HG03575 (cell line): ENCODE measurements at regions not wholly inside any gene's neighbourhood (a gene's known extent, or its start where the extent isn't known, plus 50 kb on each side); places are given as distances from the start of the nearest gene placed in this dataset.
"Not testable (repeated sequence)": the region's sequence is repeated elsewhere in the genome, so short reads cannot be mapped to it uniquely, and the experiment has no call there.

Experiments used
- ATAC-seq: cut with Tn5 transposase; IDR thresholded peaks from one replicate; pipeline ENCODE4 v1.9.1; 2021; ENCODE audit not compliant: unreplicated experiment, insufficient number of reproducible peaks, low FRiP score; ENCODE audit errors: extremely low read depth

DNA sequence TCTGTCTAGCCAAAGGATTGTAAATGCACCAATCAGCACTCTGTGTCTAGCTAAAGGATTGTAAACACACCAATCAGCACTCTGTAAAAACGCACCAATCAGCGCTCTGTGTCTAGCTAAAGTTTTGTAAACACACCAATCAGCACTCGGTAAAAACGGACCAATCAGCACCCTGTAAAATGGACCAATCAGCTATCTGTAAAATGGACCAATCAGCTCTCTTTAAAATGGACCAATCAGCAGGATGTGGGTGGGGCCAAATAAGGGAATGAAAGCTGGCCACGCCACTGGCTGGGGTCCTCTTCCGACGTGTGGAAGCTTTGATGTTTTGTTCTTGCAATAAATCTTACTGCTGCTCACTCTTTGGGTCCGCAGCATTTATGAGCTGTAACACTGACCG, 151.1 kb upstream of the SPTLC3 start:
- ATAC-seq, result not testable (repeated sequence)

- ATAC-seq, result no peak
Measured at GRCh38 chr20:12860619-12861247, 148.0 kb upstream of the SPTLC3 start.

GRCh38 chr20:12869669-12870068, 139.1 kb upstream of the SPTLC3 start:
- ATAC-seq, result no peak

- ATAC-seq, result no peak
Measured at GRCh38 chr20:12870588-12870987, 138.2 kb upstream of the SPTLC3 start.

GRCh38 chr20:12874933-12875332, 133.8 kb upstream of the SPTLC3 start:
- ATAC-seq, result no peak

DNA sequence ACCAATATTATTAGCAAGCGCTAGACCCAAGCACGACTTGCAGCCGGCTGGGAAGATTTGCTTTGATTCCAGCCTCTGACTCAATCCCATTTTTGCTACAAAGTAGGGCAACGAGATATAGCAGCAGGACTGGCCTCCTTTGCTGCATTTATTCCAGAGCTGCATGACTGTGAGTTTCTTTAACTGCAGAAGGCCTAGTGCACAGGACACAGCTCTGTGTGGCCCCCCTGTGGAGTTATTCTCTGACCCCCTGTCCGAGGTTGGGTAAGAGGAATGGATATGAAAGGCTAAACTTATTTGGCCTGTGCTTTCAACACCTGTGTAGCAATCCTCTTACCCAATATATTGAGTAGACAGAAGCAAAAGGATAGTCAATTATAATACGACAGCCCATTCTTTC, 133.3 kb upstream of the SPTLC3 start:
- ATAC-seq, result no peak

DNA sequence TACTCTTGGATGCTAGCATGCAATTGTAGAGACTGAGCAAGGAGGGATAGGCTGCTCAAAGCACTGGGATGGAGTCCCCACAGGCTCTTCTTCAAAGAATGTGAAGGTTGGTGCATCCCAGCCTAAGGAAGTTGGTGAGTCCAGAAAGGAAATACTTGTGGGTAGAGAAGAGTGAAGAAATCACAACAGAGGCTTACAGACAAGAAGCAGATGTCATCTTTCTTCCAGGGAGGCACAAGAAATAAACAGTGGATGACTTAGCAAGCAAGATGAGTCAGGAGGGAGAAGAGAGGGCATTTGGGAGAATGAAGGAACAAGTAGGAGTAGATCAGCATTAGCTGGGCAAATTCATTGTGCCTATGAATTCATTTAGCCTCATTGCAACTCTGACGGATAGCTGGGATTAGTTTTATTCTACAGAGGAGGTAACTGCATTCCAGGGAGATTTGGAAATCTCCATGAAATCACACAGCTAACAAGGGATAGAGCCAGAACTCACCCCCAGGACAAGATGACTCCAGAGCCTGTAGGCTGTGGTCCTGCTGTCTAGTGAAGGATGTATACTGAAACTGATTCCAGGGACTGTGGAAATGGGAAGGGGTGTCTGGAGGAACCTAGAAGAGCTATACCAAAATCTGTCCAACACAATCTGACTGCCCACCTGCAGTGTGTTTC, 125.8 kb upstream of the SPTLC3 start:
- no peak for ATAC-seq

GRCh38 chr20:12883507-12883885, 125.3 kb upstream of the SPTLC3 start:
- ATAC-seq, result no peak

DNA sequence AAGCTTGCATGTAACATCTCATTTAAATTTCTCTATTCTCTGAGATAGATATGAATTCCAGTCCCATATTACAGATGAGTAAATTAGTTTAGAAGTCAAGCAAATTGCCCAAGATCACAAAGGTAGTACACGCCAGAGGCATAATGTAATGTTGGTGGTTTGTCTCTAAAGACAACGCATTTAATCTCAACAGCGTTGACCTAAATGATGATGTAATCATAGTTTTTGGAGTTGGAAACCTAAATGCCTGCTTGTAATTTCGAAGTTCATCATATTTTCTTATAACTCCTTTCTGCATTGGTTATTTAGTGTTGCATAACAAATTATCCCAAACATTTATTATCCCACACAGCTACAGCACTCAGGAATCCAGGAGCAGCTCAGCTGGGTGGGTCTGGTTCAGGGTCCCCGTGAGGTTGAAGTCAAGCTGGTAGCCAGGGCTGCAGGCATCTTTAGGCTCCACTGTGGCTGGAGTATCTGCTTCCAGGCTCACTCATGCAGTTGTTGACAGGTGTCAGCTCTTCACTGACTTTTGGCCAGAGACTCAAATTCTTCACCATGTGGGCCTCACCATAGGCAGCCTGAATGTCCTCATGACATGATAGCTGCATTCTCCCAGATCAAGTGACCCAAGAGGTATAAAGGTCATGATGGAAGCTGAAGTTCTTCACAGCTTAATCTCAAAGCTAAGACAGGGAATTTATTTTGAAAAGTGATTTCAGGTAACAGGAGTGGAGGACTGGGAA, 122.0 kb upstream of the SPTLC3 start:
- no peak for ATAC-seq

DNA sequence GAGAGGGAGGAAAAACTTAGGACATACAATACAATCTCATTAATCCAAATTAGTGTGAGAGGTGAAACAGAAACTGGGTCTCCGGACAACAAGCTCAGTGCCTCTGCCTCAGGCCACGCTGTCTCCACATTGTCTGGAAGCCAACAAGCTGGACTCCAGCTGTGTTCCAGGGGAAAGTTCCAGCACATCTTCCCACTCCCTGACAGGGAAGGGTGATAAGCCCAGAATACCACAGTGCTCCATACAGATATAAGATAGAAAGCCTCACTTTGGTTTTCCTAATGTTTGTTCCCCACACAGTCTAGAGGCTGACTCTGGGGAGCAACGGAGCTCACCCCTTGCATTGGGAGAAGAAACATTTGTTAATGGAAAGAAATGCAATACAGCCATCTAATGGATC, 117.1 kb upstream of the SPTLC3 start:
- ATAC-seq, result no peak

DNA sequence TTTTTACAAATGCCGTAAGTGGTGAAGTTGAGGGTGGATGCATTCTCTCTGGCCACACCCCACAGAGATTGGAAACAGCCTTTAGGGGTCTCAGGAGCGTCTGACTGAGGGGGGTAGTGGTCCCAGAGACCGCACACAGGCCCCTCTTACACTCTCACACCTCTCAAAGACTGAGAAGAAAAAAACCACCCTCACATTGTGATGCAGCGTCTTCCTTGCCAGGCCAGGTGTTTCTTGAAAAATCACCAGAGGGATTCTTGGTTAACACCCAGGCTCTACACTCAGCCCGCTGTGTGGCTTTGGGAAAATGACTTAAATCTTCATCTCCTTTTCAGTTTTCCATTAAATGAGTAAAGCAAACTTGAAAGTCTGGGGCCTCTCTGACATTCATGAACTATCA, 115.8 kb upstream of the SPTLC3 start:
- ATAC-seq, result no peak

GRCh38 chr20:12893653-12894052, 115.1 kb upstream of the SPTLC3 start:
- no peak for ATAC-seq

DNA sequence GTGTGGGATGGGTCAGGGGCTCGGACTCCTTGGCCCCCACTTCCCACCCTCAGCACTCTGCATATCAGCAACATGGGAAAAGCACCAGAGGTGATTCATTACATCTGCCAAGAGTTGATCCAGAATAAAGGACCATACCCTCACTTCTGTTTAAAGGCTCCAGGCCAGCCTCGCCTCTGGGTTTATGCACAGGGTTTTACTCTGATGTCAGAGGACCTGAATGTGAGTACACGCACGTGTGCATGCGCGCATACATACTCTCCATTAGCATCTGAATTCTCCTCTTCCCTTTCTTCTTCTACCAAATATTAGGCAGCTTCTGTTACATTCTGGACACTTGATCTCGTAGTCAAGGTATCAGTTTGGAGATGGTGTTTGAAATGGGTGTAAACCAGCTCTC, 114.7 kb upstream of the SPTLC3 start:
- ATAC-seq, result no peak

DNA sequence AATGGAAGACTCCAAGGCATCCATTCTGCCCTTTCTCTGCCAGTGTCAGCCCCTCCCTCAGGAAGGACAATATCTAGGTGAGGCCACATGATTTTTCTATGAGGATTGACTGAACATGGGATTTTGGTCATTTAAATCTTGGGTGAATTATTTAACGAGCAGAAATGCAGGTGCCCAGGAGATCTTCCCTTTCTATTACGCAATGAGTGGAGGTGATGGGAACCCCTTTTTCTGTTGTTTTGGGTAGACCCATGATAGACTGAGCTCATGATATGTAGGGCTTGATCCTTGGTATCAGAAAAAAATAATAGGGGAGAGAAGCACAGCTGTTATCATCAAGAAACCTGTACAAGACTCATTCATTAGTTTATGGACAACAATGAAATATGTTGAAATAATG, 112.6 kb upstream of the SPTLC3 start:
- ATAC-seq, result no peak

DNA sequence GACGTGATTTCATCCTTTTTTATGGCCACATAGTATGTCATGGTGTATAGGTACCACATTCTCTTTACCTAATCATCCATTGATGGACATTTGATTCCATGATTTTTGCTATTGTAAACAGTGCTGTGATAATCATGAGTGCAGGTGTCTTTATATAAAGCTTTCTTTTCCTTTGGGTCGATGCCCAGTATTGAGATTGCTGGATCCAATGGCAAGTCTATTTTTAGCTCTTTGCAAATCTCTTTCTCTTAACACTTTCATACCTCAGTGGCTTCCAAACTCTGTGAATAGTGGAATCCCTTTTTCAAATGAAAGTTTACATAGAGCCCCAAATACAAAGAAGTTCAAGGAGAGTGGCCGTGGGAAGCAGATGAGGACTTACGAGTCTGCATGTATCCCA, 105.8 kb upstream of the SPTLC3 start:
- no peak for ATAC-seq

DNA sequence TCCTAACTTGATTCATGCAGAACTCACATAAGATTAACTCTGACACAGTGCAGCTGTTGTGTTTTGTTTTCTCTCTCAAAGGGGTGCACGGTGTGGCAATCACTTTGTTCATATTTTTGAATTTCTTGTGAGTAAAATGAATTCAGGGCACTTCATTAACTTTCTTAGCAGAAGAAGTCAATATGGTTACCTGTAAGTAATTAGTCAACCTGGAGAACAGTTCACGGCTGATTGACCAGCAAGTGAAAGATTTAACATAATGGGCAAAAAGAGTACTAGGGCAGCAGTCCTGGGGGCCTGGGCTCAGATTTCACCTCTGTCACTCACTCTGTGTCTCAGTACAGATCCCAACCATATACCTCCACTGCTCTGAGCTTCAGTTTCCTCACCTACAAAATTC, 102.4 kb upstream of the SPTLC3 start:
- ATAC-seq, result no peak

DNA sequence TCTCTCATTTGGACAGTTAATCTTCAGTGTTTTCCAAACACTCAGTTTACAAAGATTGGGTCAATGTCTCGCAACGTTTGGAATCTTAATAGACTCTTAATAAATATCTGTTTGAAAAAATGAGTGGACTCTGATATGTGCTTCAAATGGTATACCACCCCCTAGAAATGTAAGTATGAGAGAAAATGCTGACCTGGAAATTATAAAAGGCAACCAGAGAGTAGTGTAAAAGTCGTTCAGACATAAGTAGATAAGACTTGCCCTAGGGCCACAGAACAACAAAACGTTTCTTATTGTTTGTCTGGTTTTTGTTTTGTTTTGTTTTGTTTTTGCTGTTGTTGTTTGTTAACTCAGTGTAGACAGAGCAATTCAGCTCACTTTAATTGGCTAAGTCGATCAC, 97.4 kb upstream of the SPTLC3 start:
- no peak for ATAC-seq

GRCh38 chr20:12913781-12914443, 94.9 kb upstream of the SPTLC3 start:
- no peak for ATAC-seq

- ATAC-seq, result no peak
Measured at GRCh38 chr20:12914804-12915203, 94.0 kb upstream of the SPTLC3 start.

DNA sequence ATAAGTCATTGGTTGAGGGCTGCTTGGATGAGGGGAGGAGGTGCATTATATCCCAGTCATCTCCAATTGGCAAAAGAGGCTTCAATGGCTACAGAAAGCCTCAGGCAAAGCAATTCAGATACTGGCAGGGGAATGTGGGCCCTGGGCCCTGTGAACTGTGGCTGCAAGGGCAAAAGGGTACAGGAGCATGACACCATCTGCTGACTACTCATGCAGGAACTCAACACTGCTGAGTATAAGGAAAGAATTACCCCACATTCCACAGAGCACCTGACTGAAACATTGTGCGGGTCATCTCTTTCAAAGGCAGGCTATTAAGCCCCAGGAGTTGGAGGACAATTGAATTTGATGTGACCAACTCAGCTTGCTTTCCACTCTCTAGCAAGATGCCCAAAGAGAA, 92.1 kb upstream of the SPTLC3 start:
- ATAC-seq, result no peak
